Neural progenitor cell (in vitro differentiated cells): ENCODE measurements at regions not wholly inside any gene's neighbourhood (a gene's known extent, or its start where the extent isn't known, plus 50 kb on each side); places are given as distances from the start of the nearest gene placed in this dataset.

Experiments
- DNase-seq: peaks from one replicate; pipeline ENCODE4 v3.0.0-alpha.2; 2016; ENCODE audit warnings: low spot score
- H2AFZ ChIP-seq: fragments of 200-600 bp; sonication (generic); replicated peaks from 2 replicates; pipeline ENCODE4 v1.6.1; 2016; ENCODE audit warnings: antibody characterized with exemption
- H3F3A ChIP-seq: fragments of 200-600 bp; sonication (generic); 2 replicates; pipeline ENCODE4 v1.6.1; 2016; ENCODE audit warnings: antibody characterized with exemption, low read depth
- H3K27ac ChIP-seq: fragments of 200-600 bp; sonication (generic); 2 replicates; pipeline ENCODE4 v1.5.1; 2016; ENCODE audit warnings: mild to moderate bottlenecking
- H3K27me3 ChIP-seq: fragments of 200-600 bp; sonication (generic); 2 replicates; pipeline ENCODE4 v1.6.1; 2016; ENCODE audit warnings: mild to moderate bottlenecking, moderate library complexity
- H3K36me3 ChIP-seq: fragments of 200-600 bp; sonication (generic); 2 replicates; pipeline ENCODE4 v1.5.1; 2016
- H3K4me1 ChIP-seq: fragments of 200-600 bp; sonication (generic); 2 replicates; pipeline ENCODE4 v1.6.1; 2016; ENCODE audit warnings: mixed run types
- H3K4me2 ChIP-seq: fragments of 200-600 bp; sonication (generic); 2 replicates; pipeline ENCODE4 v1.6.1; 2016
- H3K4me3 ChIP-seq: fragments of 200-600 bp; sonication (generic); 2 replicates; pipeline ENCODE4 v1.5.1; 2016
- H3K79me2 ChIP-seq: fragments of 200-600 bp; sonication (generic); 2 replicates; pipeline ENCODE4 v1.6.1; 2016; ENCODE audit warnings: low read depth
- H3K9ac ChIP-seq: fragments of 200-600 bp; sonication (generic); 2 replicates; pipeline ENCODE4 v1.6.1; 2016
- H3K9me3 ChIP-seq: fragments of 200-600 bp; sonication (generic); 2 replicates; pipeline ENCODE4 v1.5.1; 2016; ENCODE audit warnings: low read depth
- H4K20me1 ChIP-seq: fragments of 200-600 bp; sonication (generic); 2 replicates; pipeline ENCODE4 v1.6.1; 2016; ENCODE audit warnings: low read depth
- H3K27ac Mint-ChIP-seq: 3 replicates; pipeline ENCODE4 v1.8.0; 2021; ENCODE audit warnings: mixed read lengths
- H3K27me3 Mint-ChIP-seq: 2 replicates; pipeline ENCODE4 v1.8.0; 2022; ENCODE audit warnings: low read depth, mild to moderate bottlenecking, inconsistent platforms, moderate library complexity, mixed read lengths; ENCODE audit not compliant: insufficient read depth
- H3K36me3 Mint-ChIP-seq: 3 replicates; pipeline ENCODE4 v1.8.0; 2021; ENCODE audit warnings: mixed read lengths
- H3K4me1 Mint-ChIP-seq: 3 replicates; pipeline ENCODE4 v1.8.0; 2021; ENCODE audit warnings: mixed read lengths
- H3K4me3 Mint-ChIP-seq: 3 replicates; pipeline ENCODE4 v1.8.0; 2021; ENCODE audit warnings: mild to moderate bottlenecking, moderate library complexity, mixed read lengths
- H3K9me3 Mint-ChIP-seq: 3 replicates; pipeline ENCODE4 v1.8.0; 2020; ENCODE audit warnings: mixed read lengths
- CTCF ChIP-seq: fragments of 200-600 bp; sonication (generic); IDR thresholded peaks from 2 replicates; pipeline ENCODE4 v1.5.1; 2017; ENCODE audit warnings: antibody characterized with exemption, mild to moderate bottlenecking
- EZH2 ChIP-seq: fragments of 200-600 bp; sonication (generic); IDR thresholded peaks from 2 replicates; pipeline ENCODE4 v1.6.1; 2017; ENCODE audit warnings: antibody characterized with exemption, mild to moderate bottlenecking, moderate library complexity
- EZH2phosphoT487 ChIP-seq: fragments of 200-600 bp; sonication (generic); IDR thresholded peaks from 2 replicates; pipeline ENCODE4 v1.6.1; 2017; ENCODE audit warnings: antibody characterized with exemption

- H3K36me3 Mint-ChIP-seq: no peaks in the 10 kb centered on the region
Measured at GRCh38 chr1:164191191-164191590, 367.8 kb upstream of the PBX1 start.

DNA sequence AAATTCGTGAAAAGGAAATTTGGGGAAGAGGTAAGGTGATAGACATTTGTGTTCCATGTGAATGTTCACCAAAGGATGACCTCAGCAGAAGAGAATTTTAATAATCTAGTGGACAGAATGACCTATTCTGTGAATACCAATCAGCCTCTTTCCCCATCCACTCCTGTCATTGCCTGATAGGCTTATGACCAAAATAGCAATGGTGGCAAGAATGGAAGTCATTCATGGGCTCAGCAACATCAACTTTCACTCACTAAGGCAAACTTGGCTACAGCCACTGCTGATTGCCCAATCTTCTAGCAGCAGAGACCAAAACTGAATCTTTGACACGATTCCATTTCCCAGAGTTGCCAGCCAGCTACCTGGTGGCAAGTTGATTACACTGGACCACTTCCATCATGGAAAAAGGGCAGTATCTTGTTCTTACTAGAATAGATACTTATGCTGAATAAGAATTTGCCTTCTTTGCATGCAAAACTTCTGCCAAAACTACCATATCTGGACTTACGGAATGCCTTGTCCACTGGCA is 348.7 kb upstream of the PBX1 start:
- H3K36me3 Mint-ChIP-seq: no peaks in the 10 kb centered on the region
- Histone ChIP-seq H3K9ac (no peak overlapping the region), H3K4me2 (no peak overlapping the region), H3K4me3 (no peak overlapping the region), H3F3A (no peaks in the 10 kb centered on the region), H3K9me3 (no peaks in the 10 kb centered on the region), H3K27me3 (no peaks in the 10 kb centered on the region), H4K20me1 (no peaks in the 10 kb centered on the region), H3K79me2 (no peaks in the 10 kb centered on the region), H3K27ac (no peak overlapping the region), H3K4me1 (no peaks in the 10 kb centered on the region), H3K36me3 (no peaks in the 10 kb centered on the region), H2AFZ (no peak overlapping the region)
- no peak overlapping the region for H3K4me3 Mint-ChIP-seq
- H3K4me1 Mint-ChIP-seq: no peaks in the 10 kb centered on the region
- DNase-seq: no peak
- no peak for TF ChIP-seq EZH2phosphoT487
- no peak for TF ChIP-seq EZH2
- TF ChIP-seq CTCF: no peak
- no peak overlapping the region for H3K27ac Mint-ChIP-seq
- H3K9me3 Mint-ChIP-seq: peaks cover under 1% of the 10 kb centered on the region
- H3K27me3 Mint-ChIP-seq: no peaks in the 10 kb centered on the region

More at GRCh38 chr1:164191191-164191590, 367.8 kb upstream of the PBX1 start:
- no peaks in the 10 kb centered on the region for H3K9me3 Mint-ChIP-seq
- Histone ChIP-seq H3K4me2 (no peak overlapping the region), H3K4me1 (no peaks in the 10 kb centered on the region), H3K4me3 (no peak overlapping the region), H3F3A (no peaks in the 10 kb centered on the region), H3K9me3 (no peaks in the 10 kb centered on the region), H3K27me3 (no peaks in the 10 kb centered on the region), H3K79me2 (no peaks in the 10 kb centered on the region), H3K9ac (no peak overlapping the region), H2AFZ (no peak overlapping the region), H3K36me3 (no peaks in the 10 kb centered on the region), H4K20me1 (no peaks in the 10 kb centered on the region), H3K27ac (no peak overlapping the region)
- no peaks in the 10 kb centered on the region for H3K27me3 Mint-ChIP-seq
- no peak overlapping the region for H3K4me3 Mint-ChIP-seq
- peaks cover 3% of the 10 kb centered on the region for H3K4me1 Mint-ChIP-seq
- TF ChIP-seq EZH2phosphoT487: no peak
- TF ChIP-seq EZH2: no peak
- TF ChIP-seq CTCF: no peak
- no peak overlapping the region for H3K27ac Mint-ChIP-seq
- DNase-seq: no peak

DNA sequence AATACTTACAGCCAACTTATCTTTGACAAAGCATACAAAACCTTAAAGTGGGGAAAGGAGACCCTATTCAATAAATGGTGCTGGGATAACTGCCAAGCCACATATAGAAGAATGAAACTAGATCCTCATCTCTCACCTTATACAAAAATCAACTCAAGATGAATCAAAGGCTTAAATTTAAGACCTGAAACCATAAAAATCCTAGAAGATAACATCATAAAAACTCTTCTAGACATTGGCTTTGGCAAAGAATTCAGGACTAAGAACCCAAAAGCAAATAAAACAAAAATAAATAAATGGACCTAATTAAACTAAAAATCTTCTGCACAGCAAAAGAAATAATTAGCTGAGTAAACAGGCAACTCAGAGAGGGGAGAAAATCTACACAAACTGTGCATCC is 335.6 kb upstream of the PBX1 start:
- Histone ChIP-seq H3K9me3 (no peaks in the 10 kb centered on the region), H4K20me1 (no peaks in the 10 kb centered on the region), H2AFZ (no peak overlapping the region), H3K9ac (no peak overlapping the region), H3K4me3 (no peak overlapping the region), H3K27ac (no peak overlapping the region), H3K79me2 (no peaks in the 10 kb centered on the region), H3F3A (no peaks in the 10 kb centered on the region), H3K4me2 (no peak overlapping the region), H3K27me3 (no peaks in the 10 kb centered on the region), H3K36me3 (no peaks in the 10 kb centered on the region), H3K4me1 (no peaks in the 10 kb centered on the region)
- no peak for TF ChIP-seq EZH2phosphoT487
- TF ChIP-seq CTCF: no peak
- no peak for TF ChIP-seq EZH2
- Mint-ChIP-seq H3K9me3 (peaks cover 4% of the 10 kb centered on the region), H3K27ac (no peak overlapping the region), H3K4me1 (no peaks in the 10 kb centered on the region), H3K27me3 (no peaks in the 10 kb centered on the region), H3K36me3 (no peaks in the 10 kb centered on the region), H3K4me3 (no peak overlapping the region)
- no peak for DNase-seq
